AG04449 (cell line): ENCODE measurements at regions not wholly inside any gene's neighbourhood (a gene's known extent, or its start where the extent isn't known, plus 50 kb on each side); places are given as distances from the start of the nearest gene placed in this dataset.
"Not testable (repeated sequence)": the region's sequence is repeated elsewhere in the genome, so short reads cannot be mapped to it uniquely, and the experiment has no call there.

Experiments
- CTCF ChIA-PET: fragments of 350-600 bp; formaldehyde crosslinking; extraction: SDS; loops from one replicate; lab custom pipeline; 2021; ENCODE audit warnings: antibody characterized with exemption; lab: Yijun Ruan, JAX
- POLR2A ChIA-PET: fragments of 400-600, 350-600 bp; formaldehyde crosslinking; extraction: SDS; loops from one replicate; lab custom pipeline; 2020; ENCODE audit warnings: antibody characterized with exemption, inconsistent platforms; lab: Yijun Ruan, JAX
- DNase-seq: peaks from one replicate; pipeline ENCODE4 v3.0.0-alpha.2; 2010; ENCODE audit warnings: low read depth, low spot score
- H3K4me3 ChIP-seq: 2 replicates; pipeline ENCODE4 v1.5.1; 2011; ENCODE audit warnings: low read depth, mild to moderate bottlenecking, control low read depth, low read length
- CTCF ChIP-seq: IDR thresholded peaks from one replicate; pipeline ENCODE4 v1.5.1; 2011; ENCODE audit warnings: mild to moderate bottlenecking, moderate library complexity, low read length, control low read depth, inconsistent platforms; ENCODE audit not compliant: insufficient read depth; ENCODE audit errors: missing control alignments

GRCh38 chr1:238457610-238458009 is 566.9 kb upstream of the ZP4 start:
- no peak for TF ChIP-seq CTCF
- ChIA-PET POLR2A (no interaction called here), CTCF (no interaction called here)

GRCh38 chr1:238451781-238452310 is 561.1 kb upstream of the ZP4 start:
- no peak overlapping the region for H3K4me3 ChIP-seq
- DNase-seq, result no peak
- POLR2A ChIA-PET, result no interaction called here
- CTCF ChIA-PET, result no interaction called here
- no peak for TF ChIP-seq CTCF

More at GRCh38 chr1:238457610-238458009, 566.9 kb upstream of the ZP4 start:
- no peak overlapping the region for H3K4me3 ChIP-seq
- DNase-seq, result no peak

GRCh38 chr1:238450976-238451375 is 560.3 kb upstream of the ZP4 start:
- no peak for TF ChIP-seq CTCF
- CTCF ChIA-PET, result no interaction called here
- POLR2A ChIA-PET, result no interaction called here
- no peak for DNase-seq
- H3K4me3 ChIP-seq, result no peak overlapping the region

GRCh38 chr1:238443687-238444086 is 553.0 kb upstream of the ZP4 start:
- ChIA-PET POLR2A (no interaction called here), CTCF (no interaction called here)
- TF ChIP-seq CTCF, result no peak
- no peak for DNase-seq
- H3K4me3 ChIP-seq, result no peak overlapping the region

GRCh38 chr1:238439511-238439910 is 548.8 kb upstream of the ZP4 start:
- ChIA-PET POLR2A (no interaction called here), CTCF (no interaction called here)
- H3K4me3 ChIP-seq, result no peak overlapping the region
- DNase-seq, result no peak
- TF ChIP-seq CTCF, result no peak

GRCh38 chr1:238438311-238439270 is 547.9 kb upstream of the ZP4 start:
- POLR2A ChIA-PET, result no interaction called here
- no peak for TF ChIP-seq CTCF
- no peak for DNase-seq
- CTCF ChIA-PET, result no interaction called here
- H3K4me3 ChIP-seq, result no peak overlapping the region

GRCh38 chr1:238429703-238430102 is 539.0 kb upstream of the ZP4 start:
- DNase-seq, CTCF ChIA-PET, POLR2A ChIA-PET: not testable (repeated sequence)

More at GRCh38 chr1:238429703-238430102, 539.0 kb upstream of the ZP4 start:
- not testable (repeated sequence) for H3K4me3 ChIP-seq
